Activated CD8-positive, alpha-beta T cell treated with anti-CD3 and anti-CD28 coated beads for 36 hours (primary cell): ENCODE measurements at regions not wholly inside any gene's neighbourhood (a gene's known extent, or its start where the extent isn't known, plus 50 kb on each side); places are given as distances from the start of the nearest gene placed in this dataset.

Experiments
- ATAC-seq: fragments of 200-7000 bp; cut with Tn5 transposase; one replicate; pipeline ENCODE4 v1.10.0; 2021; ENCODE audit warnings: mild to moderate bottlenecking, moderate library complexity
- CTCF ChIA-PET: fragments of 350-600 bp; sonication (Branson Sonifier 250); formaldehyde crosslinking; loops from one replicate; lab custom pipeline; 2021; ENCODE audit warnings: antibody characterized with exemption; lab: Charles Lee
- POLR2A ChIA-PET: fragments of 350-600 bp; sonication (Branson Sonifier 250); formaldehyde crosslinking; loops from one replicate; lab custom pipeline; 2021; ENCODE audit warnings: antibody characterized with exemption; lab: Charles Lee
- DNase-seq: peaks from one replicate; pipeline ENCODE4 v3.0.0-alpha.2; 2020
- H3K27ac Mint-ChIP-seq: one replicate; pipeline ENCODE4 v1.8.0; 2021; ENCODE audit warnings: mild to moderate bottlenecking, mixed read lengths
- H3K27me3 Mint-ChIP-seq: one replicate; pipeline ENCODE4 v1.8.0; 2021; ENCODE audit warnings: mixed read lengths
- H3K36me3 Mint-ChIP-seq: one replicate; pipeline ENCODE4 v1.8.0; 2021; ENCODE audit warnings: low read depth, mixed read lengths
- H3K4me1 Mint-ChIP-seq: one replicate; pipeline ENCODE4 v1.8.0; 2021; ENCODE audit warnings: low read depth, mixed read lengths
- H3K4me3 Mint-ChIP-seq: one replicate; pipeline ENCODE4 v1.8.0; 2021; ENCODE audit warnings: mild to moderate bottlenecking, moderate library complexity, mixed read lengths
- H3K9me3 Mint-ChIP-seq: one replicate; pipeline ENCODE4 v1.8.0; 2021; ENCODE audit warnings: mixed read lengths
- CTCF ChIP-seq: fragments of 200-600 bp; IDR thresholded peaks from one replicate; pipeline ENCODE4 v1.8.0; 2022; ENCODE audit warnings: antibody characterized with exemption, mild to moderate bottlenecking
- intact Hi-C: fragments of 100-400 bp; cut with micrococcal nuclease; formaldehyde crosslinking; loops from one replicate; pipeline ENCODE4 v1.10.0; 2022

- H3K4me3 Mint-ChIP-seq, result no peak overlapping the region
- DNase-seq (no peak), ATAC-seq (no peak)
- no peaks in the 10 kb centered on the region for H3K9me3 Mint-ChIP-seq
- ChIA-PET CTCF (no interaction called here), POLR2A (no interaction called here)
- H3K36me3 Mint-ChIP-seq, result no peaks in the 10 kb centered on the region
- H3K27ac Mint-ChIP-seq, result no peak overlapping the region
- TF ChIP-seq CTCF, result no peak
- no peaks in the 10 kb centered on the region for H3K4me1 Mint-ChIP-seq
- H3K27me3 Mint-ChIP-seq, result no peaks in the 10 kb centered on the region
- intact Hi-C loops, result no loop called here
Observed at GRCh38 chr6:112865131-112865530, 518.0 kb downstream of the RFPL4B start.

- no peak for TF ChIP-seq CTCF
- ATAC-seq (no peak), DNase-seq (no peak)
- Mint-ChIP-seq H3K4me1 (no peaks in the 10 kb centered on the region), H3K36me3 (no peaks in the 10 kb centered on the region), H3K27me3 (no peaks in the 10 kb centered on the region), H3K4me3 (no peak overlapping the region), H3K27ac (no peak overlapping the region), H3K9me3 (peaks cover 12% of the 10 kb centered on the region)
- ChIA-PET CTCF (no interaction called here), POLR2A (no interaction called here)
- intact Hi-C loops, result no loop called here
Observed at GRCh38 chr6:112874881-112875280, 527.8 kb downstream of the RFPL4B start.

- Mint-ChIP-seq H3K9me3 (no peaks in the 10 kb centered on the region), H3K27me3 (no peaks in the 10 kb centered on the region), H3K4me3 (no peak overlapping the region), H3K36me3 (no peaks in the 10 kb centered on the region), H3K4me1 (no peaks in the 10 kb centered on the region), H3K27ac (no peak overlapping the region)
- ATAC-seq (no peak), DNase-seq (no peak)
- POLR2A ChIA-PET, result no interaction called here
- CTCF ChIA-PET, result no interaction called here
- no peak for TF ChIP-seq CTCF
- intact Hi-C loops, result no loop called here
Observed at GRCh38 chr6:112877134-112878100, 530.3 kb downstream of the RFPL4B start.

- no peaks in the 10 kb centered on the region for H3K36me3 Mint-ChIP-seq
- intact Hi-C loops, result no loop called here
- no peak for TF ChIP-seq CTCF
- ChIA-PET CTCF (no interaction called here), POLR2A (no interaction called here)
- H3K4me3 Mint-ChIP-seq, result peak overlapping the region; percentile 17
- DNase-seq (peak; percentile 37), ATAC-seq (peak; percentile 70)
- no peaks in the 10 kb centered on the region for H3K27me3 Mint-ChIP-seq
- H3K4me1 Mint-ChIP-seq, result no peaks in the 10 kb centered on the region
- H3K9me3 Mint-ChIP-seq, result no peaks in the 10 kb centered on the region
- no peak overlapping the region for H3K27ac Mint-ChIP-seq
Observed at GRCh38 chr6:112879920-112880413, 532.8 kb downstream of the RFPL4B start.

- DNase-seq (no peak), ATAC-seq (no peak)
- intact Hi-C loops, result no loop called here
- POLR2A ChIA-PET, result no interaction called here
- Mint-ChIP-seq H3K36me3 (no peaks in the 10 kb centered on the region), H3K9me3 (no peaks in the 10 kb centered on the region), H3K27me3 (no peaks in the 10 kb centered on the region), H3K4me1 (no peaks in the 10 kb centered on the region), H3K4me3 (no peak overlapping the region), H3K27ac (no peak overlapping the region)
- CTCF ChIA-PET, result interaction anchor here (1.2 kb wide), 1 partner anchor 978 kb away, joined by 3 read pairs; no protein-coding TSS in a partner anchor
- TF ChIP-seq CTCF, result no peak
Observed at GRCh38 chr6:112881027-112881426, 533.9 kb downstream of the RFPL4B start.
